ENCODE measurements at regions not wholly inside any gene's neighbourhood (a gene's known extent, or its start where the extent isn't known, plus 50 kb on each side); places are given as distances from the start of the nearest gene placed in this dataset.

DNA sequence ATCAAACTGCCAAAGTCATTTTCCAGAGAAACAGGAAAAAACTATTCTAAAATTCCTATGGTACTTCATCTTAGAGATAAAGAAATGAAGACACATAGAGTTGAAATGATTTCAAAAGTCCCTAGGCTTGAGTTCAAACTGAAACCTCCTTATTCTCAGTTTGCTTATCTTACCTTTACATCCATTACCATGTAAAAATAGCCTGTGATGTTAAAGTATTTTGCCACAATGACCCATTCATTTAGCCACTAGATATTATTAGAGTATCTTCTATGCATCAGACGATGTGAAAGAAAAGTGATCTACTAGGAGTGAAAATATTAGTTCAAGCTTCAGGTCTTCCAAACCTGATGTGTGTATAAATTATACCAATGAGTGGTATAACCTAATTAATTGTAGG is 55.1 kb upstream of the TTC14 start:
- TF ChIP-seq, protein P1, sequence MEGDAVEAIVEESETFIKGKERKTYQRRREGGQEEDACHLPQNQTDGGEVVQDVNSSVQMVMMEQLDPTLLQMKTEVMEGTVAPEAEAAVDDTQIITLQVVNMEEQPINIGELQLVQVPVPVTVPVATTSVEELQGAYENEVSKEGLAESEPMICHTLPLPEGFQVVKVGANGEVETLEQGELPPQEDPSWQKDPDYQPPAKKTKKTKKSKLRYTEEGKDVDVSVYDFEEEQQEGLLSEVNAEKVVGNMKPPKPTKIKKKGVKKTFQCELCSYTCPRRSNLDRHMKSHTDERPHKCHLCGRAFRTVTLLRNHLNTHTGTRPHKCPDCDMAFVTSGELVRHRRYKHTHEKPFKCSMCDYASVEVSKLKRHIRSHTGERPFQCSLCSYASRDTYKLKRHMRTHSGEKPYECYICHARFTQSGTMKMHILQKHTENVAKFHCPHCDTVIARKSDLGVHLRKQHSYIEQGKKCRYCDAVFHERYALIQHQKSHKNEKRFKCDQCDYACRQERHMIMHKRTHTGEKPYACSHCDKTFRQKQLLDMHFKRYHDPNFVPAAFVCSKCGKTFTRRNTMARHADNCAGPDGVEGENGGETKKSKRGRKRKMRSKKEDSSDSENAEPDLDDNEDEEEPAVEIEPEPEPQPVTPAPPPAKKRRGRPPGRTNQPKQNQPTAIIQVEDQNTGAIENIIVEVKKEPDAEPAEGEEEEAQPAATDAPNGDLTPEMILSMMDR (IDR thresholded peaks at IDR 0.05) = no peak
- TF ChIP-seq POLR2A (IDR thresholded peaks at IDR 0.05) = no peak
